GM23338 (cell line): ENCODE measurements at regions not wholly inside any gene's neighbourhood (a gene's known extent, or its start where the extent isn't known, plus 50 kb on each side); places are given as distances from the start of the nearest gene placed in this dataset.

Experiments used
- ATAC-seq: fragments of 200-7000 bp; cut with Tn5 transposase; 3 replicates; pipeline ENCODE4 v1.9.1; 2020
- DNase-seq: peaks from one replicate; pipeline ENCODE4 v3.0.0-alpha.2; 2015; ENCODE audit warnings: low spot score
- H2AFZ ChIP-seq: fragments of 200-600 bp; sonication (generic); 2 replicates; pipeline ENCODE4 v1.8.0; 2016; ENCODE audit warnings: antibody characterized with exemption, mild to moderate bottlenecking, moderate library complexity
- H3F3A ChIP-seq: fragments of 200-600 bp; sonication (generic); replicated peaks from 2 replicates; pipeline ENCODE4 v1.8.0; 2017; ENCODE audit warnings: antibody characterized with exemption, mixed run types, low read depth
- H3K27ac ChIP-seq: fragments of 200-600 bp; sonication (generic); 2 replicates; pipeline ENCODE4 v1.6.1; 2016; ENCODE audit warnings: low read depth
- H3K27me3 ChIP-seq: fragments of 200-600 bp; sonication (generic); 2 replicates; pipeline ENCODE4 v1.8.0; 2016; ENCODE audit warnings: mild to moderate bottlenecking, mixed run types, moderate library complexity; ENCODE audit not compliant: insufficient read depth
- H3K36me3 ChIP-seq: fragments of 200-600 bp; sonication (generic); 2 replicates; pipeline ENCODE4 v1.8.0; 2016; ENCODE audit warnings: mild to moderate bottlenecking; ENCODE audit not compliant: insufficient read depth
- H3K4me1 ChIP-seq: fragments of 200-600 bp; sonication (generic); 2 replicates; pipeline ENCODE4 v1.8.0; 2016; ENCODE audit warnings: mild to moderate bottlenecking, moderate library complexity; ENCODE audit not compliant: insufficient read depth
- H3K4me2 ChIP-seq: fragments of 200-600 bp; sonication (generic); 2 replicates; pipeline ENCODE4 v1.7.1; 2017; ENCODE audit warnings: mixed run types
- H3K4me3 ChIP-seq: fragments of 200-600 bp; sonication (generic); 2 replicates; pipeline ENCODE4 v1.6.1; 2016; ENCODE audit warnings: mixed run types
- H3K79me2 ChIP-seq: fragments of 200-600 bp; sonication (generic); replicated peaks from 2 replicates; pipeline ENCODE4 v1.8.0; 2017; ENCODE audit warnings: mild to moderate bottlenecking; ENCODE audit not compliant: insufficient read depth
- H3K9me2 ChIP-seq: fragments of 200-600 bp; sonication (generic); 2 replicates; pipeline ENCODE4 v1.8.0; 2017; ENCODE audit not compliant: insufficient read depth
- H4K20me1 ChIP-seq: fragments of 200-600 bp; sonication (generic); replicated peaks from 2 replicates; pipeline ENCODE4 v1.8.0; 2017; ENCODE audit warnings: mild to moderate bottlenecking; ENCODE audit not compliant: insufficient read depth
- H3K27ac Mint-ChIP-seq: 2 replicates; pipeline ENCODE4 v1.8.0; 2020; ENCODE audit warnings: inconsistent platforms, mild to moderate bottlenecking, moderate library complexity, mixed read lengths
- H3K27me3 Mint-ChIP-seq: 3 replicates; pipeline ENCODE4 v1.8.0; 2022; ENCODE audit warnings: low read depth, mild to moderate bottlenecking, moderate library complexity, mixed read lengths, inconsistent platforms; ENCODE audit not compliant: insufficient read depth, poor library complexity
- H3K36me3 Mint-ChIP-seq: 3 replicates; pipeline ENCODE4 v1.8.0; 2021; ENCODE audit warnings: low read depth, mild to moderate bottlenecking, inconsistent platforms, moderate library complexity, mixed read lengths
- H3K4me1 Mint-ChIP-seq: 3 replicates; pipeline ENCODE4 v1.8.0; 2020; ENCODE audit warnings: mild to moderate bottlenecking, inconsistent platforms, mixed read lengths
- H3K4me3 Mint-ChIP-seq: 3 replicates; pipeline ENCODE4 v1.8.0; 2021; ENCODE audit warnings: moderate library complexity, mild to moderate bottlenecking, inconsistent platforms, mixed read lengths
- H3K9me3 Mint-ChIP-seq: 3 replicates; pipeline ENCODE4 v1.8.0; 2020; ENCODE audit warnings: moderate library complexity, mild to moderate bottlenecking, inconsistent platforms, mixed read lengths
- CREB1 ChIP-seq: fragments of 250-450 bp; sonication (Bioruptor Pico); IDR thresholded peaks from 2 replicates; pipeline ENCODE4 v1.5.0; 2020; ENCODE audit warnings: low read depth, mild to moderate bottlenecking, moderate library complexity
- ETS1 ChIP-seq: IDR thresholded peaks from 2 replicates; pipeline ENCODE4 v1.6.1; 2016; ENCODE audit warnings: antibody characterized with exemption
- EZH2 ChIP-seq: fragments of 200-600 bp; sonication (generic); IDR thresholded peaks from one replicate; pipeline ENCODE4 v1.8.0; 2017; ENCODE audit warnings: antibody characterized with exemption, mild to moderate bottlenecking, low read depth; ENCODE audit not compliant: unreplicated experiment
- EZH2phosphoT487 ChIP-seq: fragments of 200-600 bp; sonication (generic); IDR thresholded peaks from one replicate; pipeline ENCODE4 v1.8.1; 2018; ENCODE audit warnings: antibody characterized with exemption; ENCODE audit not compliant: unreplicated experiment
- JUNB ChIP-seq: IDR thresholded peaks from one replicate; pipeline ENCODE4 v1.6.1; 2016; ENCODE audit warnings: antibody characterized with exemption; ENCODE audit not compliant: unreplicated experiment
- NANOG ChIP-seq: IDR thresholded peaks from 2 replicates; pipeline ENCODE4 v1.6.1; 2016; ENCODE audit warnings: antibody characterized with exemption, borderline replicate concordance
- POLR2AphosphoS5 ChIP-seq: IDR thresholded peaks from 2 replicates; pipeline ENCODE4 v1.6.1; 2016; ENCODE audit warnings: antibody characterized with exemption, low read depth
- REST ChIP-seq: IDR thresholded peaks from one replicate; pipeline ENCODE4 v1.6.1; 2018; ENCODE audit warnings: antibody characterized with exemption; ENCODE audit not compliant: unreplicated experiment
- STAT1 ChIP-seq: IDR thresholded peaks from one replicate; pipeline ENCODE4 v1.6.1; 2016; ENCODE audit warnings: antibody characterized with exemption; ENCODE audit not compliant: unreplicated experiment
- ZNF114 ChIP-seq: fragments of 250-450 bp; sonication (Bioruptor Pico); IDR thresholded peaks from 2 replicates; pipeline ENCODE4 v1.5.0; 2020; ENCODE audit warnings: mild to moderate bottlenecking, moderate library complexity
- ZNF331 ChIP-seq: fragments of 250-450 bp; sonication (Bioruptor Pico); IDR thresholded peaks from 2 replicates; pipeline ENCODE4 v1.5.0; 2020; ENCODE audit warnings: low read depth, mild to moderate bottlenecking, moderate library complexity
- ZNF462 ChIP-seq: fragments of 250-450 bp; sonication (Bioruptor Pico); IDR thresholded peaks from 2 replicates; pipeline ENCODE4 v1.5.0; 2020; ENCODE audit warnings: mild to moderate bottlenecking, moderate library complexity

GRCh38 chr14:35212471-35213142 lies 79.6 kb upstream of the PSMA6 start (continued):
- TF ChIP-seq ETS1 (no peak), EZH2phosphoT487 (no peak), CREB1 (CRISPR knock-in tag) (no peak), STAT1 (no peak), POLR2AphosphoS5 (no peak), ZNF114 (CRISPR knock-in tag) (no peak), ZNF331 (CRISPR knock-in tag) (no peak)

GRCh38 chr14:35213143-35213788 lies 78.9 kb upstream of the PSMA6 start:
- Mint-ChIP-seq H3K4me1 (peaks cover 4% of the 10 kb centered on the region), H3K27me3 (peaks cover 2% of the 10 kb centered on the region), H3K36me3 (no peaks in the 10 kb centered on the region), H3K27ac (no peak overlapping the region), H3K4me3 (no peak overlapping the region), H3K9me3 (no peaks in the 10 kb centered on the region)
- Histone ChIP-seq H3K27ac (no peak overlapping the region), H3K79me2 (no peaks in the 10 kb centered on the region), H3K9me2 (no peaks in the 10 kb centered on the region), H3F3A (no peaks in the 10 kb centered on the region), H3K4me3 (no peak overlapping the region), H3K36me3 (no peaks in the 10 kb centered on the region), H3K4me1 (no peaks in the 10 kb centered on the region), H3K27me3 (no peaks in the 10 kb centered on the region), H2AFZ (no peak overlapping the region), H4K20me1 (no peaks in the 10 kb centered on the region), H3K4me2 (no peak overlapping the region)
- DNase-seq, result no peak
- no peak for ATAC-seq
- no peak for TF ChIP-seq ZNF331 (CRISPR knock-in tag)
- no peak for TF ChIP-seq JUNB
- TF ChIP-seq EZH2, result no peak
- no peak for TF ChIP-seq ETS1
- no peak for TF ChIP-seq ZNF462 (CRISPR knock-in tag)
- TF ChIP-seq CREB1 (CRISPR knock-in tag), result no peak
- TF ChIP-seq POLR2AphosphoS5, result no peak
- no peak for TF ChIP-seq NANOG
- TF ChIP-seq REST, result no peak
- TF ChIP-seq STAT1, result no peak
- TF ChIP-seq EZH2phosphoT487, result no peak
